DND-41 (cell line): ENCODE measurements at regions not wholly inside any gene's neighbourhood (a gene's known extent, or its start where the extent isn't known, plus 50 kb on each side); places are given as distances from the start of the nearest gene placed in this dataset.

Source experiments
- CTCF ChIP-seq: IDR thresholded peaks from 2 replicates; pipeline ENCODE4 v1.5.1; 2012; ENCODE audit warnings: borderline replicate concordance, low read length, moderate library complexity, mild to moderate bottlenecking; ENCODE audit not compliant: poor library complexity, severe bottlenecking; ENCODE audit errors: extremely low read depth
- EZH2 ChIP-seq: IDR thresholded peaks from 3 replicates; pipeline ENCODE4 v1.6.1; 2012; ENCODE audit warnings: borderline replicate concordance, low read depth, mild to moderate bottlenecking, moderate library complexity, low read length, inconsistent platforms; ENCODE audit not compliant: severe bottlenecking

- TF ChIP-seq CTCF (no peak), EZH2 (no peak)
Observed at GRCh38 chr12:127688906-127689428, 578.0 kb upstream of the TMEM132C start.
